HG03460 (cell line): ENCODE measurements at regions not wholly inside any gene's neighbourhood (a gene's known extent, or its start where the extent isn't known, plus 50 kb on each side); places are given as distances from the start of the nearest gene placed in this dataset.

ENCODE experiments used
- ATAC-seq: cut with Tn5 transposase; IDR thresholded peaks from one replicate; pipeline ENCODE4 v1.9.1; 2021; ENCODE audit not compliant: unreplicated experiment

- no peak for ATAC-seq
Observed at GRCh38 chrY:19365321-19365720, 379.2 kb downstream of the KDM5D start.

- ATAC-seq, result peak; percentile 58
Observed at GRCh38 chrY:19357249-19357648, 387.3 kb downstream of the KDM5D start.

GRCh38 chrY:19356735-19357134 is 387.8 kb downstream of the KDM5D start:
- ATAC-seq, result peak; percentile 82

- no peak for ATAC-seq
Observed at GRCh38 chrY:19354857-19355173, 389.7 kb downstream of the KDM5D start.

- no peak for ATAC-seq
Observed at GRCh38 chrY:19354061-19354856, 390.3 kb downstream of the KDM5D start.

- ATAC-seq, result no peak
Observed at GRCh38 chrY:19351616-19352015, 392.9 kb downstream of the KDM5D start.

GRCh38 chrY:19321701-19322100 is 422.8 kb downstream of the KDM5D start:
- ATAC-seq, result no peak

- ATAC-seq, result no peak
Observed at GRCh38 chrY:19319135-19319534, 425.4 kb downstream of the KDM5D start.

GRCh38 chrY:19317271-19317987 is 427.1 kb downstream of the KDM5D start:
- ATAC-seq, result no peak

- no peak for ATAC-seq
Observed at GRCh38 chrY:19307627-19308026, 436.9 kb downstream of the KDM5D start.

- no peak for ATAC-seq
Observed at GRCh38 chrY:19303136-19303535, 441.4 kb downstream of the KDM5D start.

- ATAC-seq, result no peak
Observed at GRCh38 chrY:19290925-19291324, 453.6 kb downstream of the KDM5D start.

GRCh38 chrY:19274076-19274475 is 470.4 kb downstream of the KDM5D start:
- ATAC-seq, result no peak

- no peak for ATAC-seq
Observed at GRCh38 chrY:19268331-19268730, 476.2 kb downstream of the KDM5D start.

GRCh38 chrY:19265404-19265803 is 479.1 kb downstream of the KDM5D start:
- ATAC-seq, result no peak

- no peak for ATAC-seq
Observed at GRCh38 chrY:19262310-19262709, 482.2 kb downstream of the KDM5D start.

GRCh38 chrY:19232276-19232994 is 458.9 kb upstream of the HSFY2 start:
- ATAC-seq, result no peak

- ATAC-seq, result no peak
Observed at GRCh38 chrY:19220784-19221183, 447.2 kb upstream of the HSFY2 start.

GRCh38 chrY:19208915-19209314 is 435.4 kb upstream of the HSFY2 start:
- no peak for ATAC-seq

GRCh38 chrY:19207048-19207447 is 433.5 kb upstream of the HSFY2 start:
- no peak for ATAC-seq

- no peak for ATAC-seq
Observed at GRCh38 chrY:19180824-19181223, 407.3 kb upstream of the HSFY2 start.

- no peak for ATAC-seq
Observed at GRCh38 chrY:19168202-19168565, 394.6 kb upstream of the HSFY2 start.
